Esophagus squamous epithelium (tissue), 5 donors: ENCODE measurements at regions not wholly inside any gene's neighbourhood (a gene's known extent, or its start where the extent isn't known, plus 50 kb on each side); places are given as distances from the start of the nearest gene placed in this dataset.
A peak's percentile ranks its signal among the peaks of the same experiment; 100 is the strongest.

ENCODE experiments used
- DNase-seq: peaks from one replicate; lab custom pipeline; 2025; lab: John Stamatoyannopoulos, UW
- H3K27ac ChIP-seq, 4 donors: fragments of 200-600 bp; sonication (generic); one replicate each; pipeline ENCODE4 v1.5.1; 2016 to 2019; ENCODE audit warnings: mild to moderate bottlenecking in 1 of 4
- H3K27me3 ChIP-seq, 4 donors: fragments of 200-600 bp; sonication (generic); 1 replicate in 3 of 4; 2 replicates in 1 of 4; pipeline versions ENCODE4 v1.5.1 to v1.6.0; 2017 to 2021; ENCODE audit warnings: antibody characterized with exemption in 1 of 4
- H3K36me3 ChIP-seq, 3 donors: fragments of 200-600 bp; sonication (generic); one replicate each; pipeline ENCODE4 v1.5.1; 2016 to 2019
- H3K4me1 ChIP-seq, 3 donors: fragments of 200-600 bp; sonication (generic); one replicate each; pipeline ENCODE4 v1.5.1; 2017 to 2019
- H3K4me3 ChIP-seq, 4 donors: fragments of 200-600 bp; sonication (generic); 1 replicate in 3 of 4; 2 replicates in 1 of 4; pipeline ENCODE4 v1.5.1; 2016 to 2019; ENCODE audit warnings: mild to moderate bottlenecking in 2 of 4, moderate library complexity in 1 of 4
- H3K9me3 ChIP-seq, 3 donors: fragments of 200-600 bp; sonication (generic); one replicate each; pipeline ENCODE4 v1.5.1; 2016 to 2019
- POLR2A ChIP-seq, 4 donors: fragments of 450-650 bp; IDR thresholded peaks; one replicate each; pipeline ENCODE4 v1.6.1; 2017; ENCODE audit warnings: antibody characterized with exemption in 4 of 4, mild to moderate bottlenecking in 4 of 4, moderate library complexity in 3 of 4
- WGBS, 2 donors: methylation state at CpG; one replicate each; pipeline ENCODE4 v1.1.5; 2018; 5-methylcytosine and 5-hydroxymethylcytosine counted together
- intact Hi-C: fragments of 100-400 bp; cut with DNase I; formaldehyde crosslinking; loops from one replicate; pipeline ENCODE4 v1.15.0; 2022
- TF ChIP-seq, protein P1 (sequence below), 6 experiments: fragments of 450-650 bp in 4 of 6; fragments of 200-600 bp in 2 of 6; sonication (generic) in 2 of 6; IDR thresholded peaks; one replicate each; pipeline ENCODE4 v1.5.1; 2016 to 2019; ENCODE audit warnings: antibody characterized with exemption in 6 of 6, mild to moderate bottlenecking in 4 of 6, moderate library complexity in 4 of 6
- donor health status: DM: yes; HTN: yes; CAD: no.

DNA sequence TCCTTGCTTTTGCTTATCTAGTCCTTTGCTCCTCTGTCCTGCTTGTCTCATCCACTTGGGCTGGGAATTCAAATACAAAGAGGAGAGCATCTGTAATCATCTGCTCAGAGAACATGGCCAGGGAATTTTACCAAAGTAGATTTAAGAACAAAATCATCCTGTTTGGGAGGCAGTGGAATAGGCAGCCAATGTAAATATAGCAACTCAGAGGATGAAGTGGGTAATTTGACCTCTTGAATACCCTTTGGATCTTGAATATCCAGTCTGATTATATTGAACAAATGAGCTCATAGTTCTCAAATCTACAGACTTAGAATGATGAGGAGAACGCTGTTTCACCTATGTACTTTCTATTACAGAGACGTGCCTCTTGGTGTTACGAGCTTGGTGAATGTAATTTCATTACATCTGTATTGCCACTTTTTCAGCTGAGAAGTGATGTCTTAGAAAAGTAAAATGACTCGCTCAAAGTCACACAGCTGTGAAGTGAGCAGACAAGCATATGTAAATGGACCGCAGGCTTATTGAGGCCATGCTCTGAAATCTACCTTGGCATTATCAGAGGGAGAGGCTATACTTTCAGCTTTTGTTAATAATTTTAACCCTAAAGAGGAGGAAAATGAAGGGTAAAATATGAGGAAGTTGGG lies 266.3 kb downstream of the MTX2 start:
- Histone ChIP-seq H3K4me3 (no peak overlapping the region), H3K9me3 (no peaks in the 10 kb centered on the region), H3K27ac (peak overlapping the region; percentile 23 to 82 (median 64)), H3K4me1 (peaks cover 10 to 45% (median 17%) of the 10 kb centered on the region in 3 donors), H3K27me3 (no peaks in the 10 kb centered on the region), H3K36me3 (no peaks in the 10 kb centered on the region)
- TF ChIP-seq, protein P1, sequence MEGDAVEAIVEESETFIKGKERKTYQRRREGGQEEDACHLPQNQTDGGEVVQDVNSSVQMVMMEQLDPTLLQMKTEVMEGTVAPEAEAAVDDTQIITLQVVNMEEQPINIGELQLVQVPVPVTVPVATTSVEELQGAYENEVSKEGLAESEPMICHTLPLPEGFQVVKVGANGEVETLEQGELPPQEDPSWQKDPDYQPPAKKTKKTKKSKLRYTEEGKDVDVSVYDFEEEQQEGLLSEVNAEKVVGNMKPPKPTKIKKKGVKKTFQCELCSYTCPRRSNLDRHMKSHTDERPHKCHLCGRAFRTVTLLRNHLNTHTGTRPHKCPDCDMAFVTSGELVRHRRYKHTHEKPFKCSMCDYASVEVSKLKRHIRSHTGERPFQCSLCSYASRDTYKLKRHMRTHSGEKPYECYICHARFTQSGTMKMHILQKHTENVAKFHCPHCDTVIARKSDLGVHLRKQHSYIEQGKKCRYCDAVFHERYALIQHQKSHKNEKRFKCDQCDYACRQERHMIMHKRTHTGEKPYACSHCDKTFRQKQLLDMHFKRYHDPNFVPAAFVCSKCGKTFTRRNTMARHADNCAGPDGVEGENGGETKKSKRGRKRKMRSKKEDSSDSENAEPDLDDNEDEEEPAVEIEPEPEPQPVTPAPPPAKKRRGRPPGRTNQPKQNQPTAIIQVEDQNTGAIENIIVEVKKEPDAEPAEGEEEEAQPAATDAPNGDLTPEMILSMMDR (IDR thresholded peaks at IDR 0.05), result no peak
- no peak for TF ChIP-seq POLR2A (IDR thresholded peaks at IDR 0.05)
- 48 to 70% methylated on average over 5 of the region's 5 CpGs for WGBS, 2 donors
- intact Hi-C loops, result no loop called here
- no peak for DNase-seq

DNA sequence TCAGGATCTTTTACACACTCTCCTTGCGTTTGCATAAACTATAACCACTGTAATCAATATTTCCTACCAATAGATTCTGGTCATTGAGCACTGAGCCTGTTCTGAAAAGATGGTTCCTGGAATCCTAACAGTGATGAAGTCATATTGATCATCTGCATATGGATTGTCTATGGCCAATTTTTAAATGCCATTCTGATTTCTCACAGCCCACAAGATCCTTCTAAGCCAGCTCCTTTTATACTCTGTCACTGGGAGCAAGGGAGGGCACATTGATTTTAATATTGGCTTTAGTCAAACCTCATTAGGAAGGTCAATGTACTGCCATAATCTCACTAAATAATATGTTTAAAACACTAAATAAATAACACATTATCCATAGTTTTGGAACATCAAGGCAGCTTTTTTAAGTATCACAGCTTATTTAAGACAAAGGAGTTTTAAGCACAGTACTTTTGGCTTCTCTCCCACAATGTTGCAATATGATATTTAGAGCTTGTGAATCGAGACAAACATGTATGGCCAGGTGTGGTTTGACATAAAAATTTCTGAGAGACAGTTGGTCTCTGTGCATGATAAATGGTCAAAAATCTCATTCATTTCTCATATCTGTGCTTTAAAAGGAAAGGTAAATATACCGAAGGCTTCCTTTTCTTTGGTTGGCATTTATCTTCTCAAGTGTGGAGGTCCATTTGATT lies 267.3 kb downstream of the MTX2 start:
- 38 to 61% methylated on average over 3 of the region's 3 CpGs for WGBS, 2 donors
- peak overlapping the region in 2 of 4 donors; percentile 70 to 82 for H3K27ac ChIP-seq

DNA sequence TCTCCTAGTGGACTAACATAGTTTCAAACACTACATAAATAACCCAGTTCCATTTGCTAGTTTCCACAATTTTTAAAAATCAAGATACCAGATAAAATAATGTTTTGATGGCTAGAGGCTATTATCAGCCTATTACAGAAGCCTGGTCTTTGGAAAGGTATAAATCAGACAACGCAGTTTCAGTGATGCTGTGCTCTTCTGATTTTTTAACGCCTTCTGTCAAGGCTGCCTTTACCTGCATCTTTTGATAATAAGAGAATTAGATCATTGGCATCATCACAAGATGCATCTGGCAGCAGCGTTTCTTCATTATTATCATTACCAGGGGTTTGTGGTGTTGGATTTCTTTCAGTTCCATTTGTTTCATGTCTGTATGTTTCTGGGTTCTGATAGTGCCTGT lies 268.7 kb downstream of the MTX2 start:
- no peak for TF ChIP-seq POLR2A (IDR thresholded peaks at IDR 0.05)
- TF ChIP-seq, protein P1 (IDR thresholded peaks at IDR 0.05), result no peak
- Histone ChIP-seq H3K27me3 (no peaks in the 10 kb centered on the region), H3K4me1 (peaks cover 10 to 44% (median 17%) of the 10 kb centered on the region in 3 donors), H3K27ac (no peak overlapping the region), H3K4me3 (no peak overlapping the region), H3K36me3 (no peaks in the 10 kb centered on the region), H3K9me3 (no peaks in the 10 kb centered on the region)
- intact Hi-C loops, result no loop called here
- no peak for DNase-seq
- WGBS, 2 donors, result 84 to 87% methylated on average over 3 of the region's 3 CpGs

More for the DNA sequence above, 267.3 kb downstream of the MTX2 start:
- Histone ChIP-seq H3K27me3 (no peaks in the 10 kb centered on the region), H3K9me3 (no peaks in the 10 kb centered on the region), H3K4me3 (no peak overlapping the region), H3K4me1 (peaks cover 10 to 45% (median 17%) of the 10 kb centered on the region in 3 donors), H3K36me3 (no peaks in the 10 kb centered on the region)
- no peak for TF ChIP-seq POLR2A (IDR thresholded peaks at IDR 0.05)
- TF ChIP-seq, protein P1 (IDR thresholded peaks at IDR 0.05), result no peak
- DNase-seq, result no peak
- intact Hi-C loops, result no loop called here

DNA sequence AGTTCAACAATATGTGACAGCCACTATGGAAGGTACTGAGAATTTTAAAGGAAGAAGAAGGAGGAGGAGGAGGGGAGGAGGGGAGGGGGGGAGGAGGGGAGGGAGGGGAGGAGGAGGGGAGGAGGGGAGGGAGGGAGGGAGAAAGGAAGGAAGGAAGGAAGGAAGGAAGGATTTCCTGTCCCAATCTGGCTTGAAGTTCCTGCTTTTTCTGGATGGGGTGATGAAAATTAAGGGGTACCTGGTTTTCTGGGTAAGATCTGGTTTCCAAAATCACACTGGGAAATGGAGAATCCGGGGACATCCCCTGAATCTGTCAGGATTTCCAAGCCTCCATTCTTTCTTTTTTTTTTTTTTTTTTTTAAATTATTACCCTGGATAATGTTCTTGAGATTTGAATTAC lies 271.8 kb downstream of the MTX2 start:
- no peak for DNase-seq
- peaks cover 0 to 7% (median 0%) of the 10 kb centered on the region in 4 donors for H3K27me3 ChIP-seq
- H3K4me1 ChIP-seq, result peaks cover 1 to 17% (median 5%) of the 10 kb centered on the region in 3 donors
- TF ChIP-seq POLR2A (IDR thresholded peaks at IDR 0.05), result no peak
- TF ChIP-seq, protein P1 (IDR thresholded peaks at IDR 0.05), result no peak
- H3K36me3 ChIP-seq, result no peaks in the 10 kb centered on the region
- no peak overlapping the region for H3K27ac ChIP-seq
- WGBS, 2 donors, result 38 to 54% methylated on average over 1 of the region's 1 CpG
- intact Hi-C loops, result no loop called here
- H3K9me3 ChIP-seq, result no peaks in the 10 kb centered on the region
- no peak overlapping the region for H3K4me3 ChIP-seq

DNA sequence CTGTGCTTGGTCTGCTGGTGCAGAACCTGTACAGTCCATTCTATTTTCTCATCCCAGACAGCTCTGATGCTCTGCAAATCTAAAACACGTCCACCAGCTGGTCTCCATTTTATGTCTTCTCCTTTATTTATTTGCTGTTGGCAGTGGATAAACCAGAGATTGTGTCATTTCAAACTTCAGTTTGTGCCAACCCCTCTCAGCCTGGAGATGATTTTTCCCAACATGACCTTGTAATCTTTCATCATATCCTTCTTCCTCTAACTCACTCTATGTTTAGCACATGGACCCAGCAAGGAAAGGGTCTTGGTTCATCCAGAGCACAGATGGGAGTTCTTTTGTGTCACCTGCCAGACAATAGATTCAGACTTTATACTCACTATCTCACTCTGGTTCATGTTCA lies 273.2 kb downstream of the MTX2 start:
- intact Hi-C loops, result no loop called here
- H3K4me3 ChIP-seq, result no peak overlapping the region
- H3K27me3 ChIP-seq, result peaks cover 0 to 7% (median 0%) of the 10 kb centered on the region in 4 donors
- H3K9me3 ChIP-seq, result no peaks in the 10 kb centered on the region
- H3K4me1 ChIP-seq, result peaks cover 0 to 2% (median 0%) of the 10 kb centered on the region in 3 donors
- no peak for DNase-seq
- no peaks in the 10 kb centered on the region for H3K36me3 ChIP-seq
- 38 to 65% methylated on average over 1 of the region's 1 CpG for WGBS, 2 donors
- H3K27ac ChIP-seq, result no peak overlapping the region
- TF ChIP-seq POLR2A (IDR thresholded peaks at IDR 0.05), result no peak
- TF ChIP-seq, protein P1 (IDR thresholded peaks at IDR 0.05), result no peak
